ENCODE measurements at regions not wholly inside any gene's neighbourhood (a gene's known extent, or its start where the extent isn't known, plus 50 kb on each side); places are given as distances from the start of the nearest gene placed in this dataset.

DNA sequence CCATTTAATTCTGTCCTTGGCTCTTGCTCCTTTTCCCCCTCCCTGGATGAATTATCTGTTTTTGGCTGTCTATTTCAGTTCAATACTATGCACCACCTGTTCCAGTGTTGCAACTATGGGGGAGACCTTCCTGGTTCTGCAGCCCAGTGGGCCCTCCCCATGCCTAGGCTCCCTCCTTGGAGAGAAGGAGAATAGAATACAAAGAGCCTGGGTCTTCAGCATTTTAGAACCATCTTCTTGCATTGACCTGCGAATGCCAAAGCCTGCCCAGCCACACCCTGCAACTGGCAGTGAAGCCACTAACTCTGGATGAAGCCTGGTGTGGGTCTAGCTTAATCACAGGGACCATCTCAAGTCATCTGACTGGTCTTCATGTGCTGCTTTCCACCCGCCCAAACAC lies 207.1 kb downstream of the HERPUD2 start:
- CTCF ChIA-PET: no interaction called here

DNA sequence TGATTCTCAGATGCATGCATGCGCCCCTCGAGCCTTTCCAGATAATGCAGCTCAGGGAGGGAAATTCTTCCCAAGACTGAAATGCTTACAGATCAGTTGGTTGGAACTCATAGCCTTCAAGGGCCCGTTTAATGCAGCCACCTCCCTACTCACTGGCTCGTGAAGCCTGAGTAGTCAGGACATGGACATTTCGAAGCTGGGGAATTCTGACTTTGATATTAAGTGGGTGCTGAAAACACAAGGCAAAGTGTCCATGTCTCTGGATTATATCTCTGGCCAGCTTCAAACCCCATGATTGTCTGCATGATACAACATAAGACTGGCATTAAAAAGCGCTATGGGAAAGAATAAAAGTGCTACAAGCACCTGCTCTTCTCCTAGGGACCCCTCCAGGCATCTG lies 207.5 kb downstream of the HERPUD2 start:
- TF ChIP-seq, protein P1, sequence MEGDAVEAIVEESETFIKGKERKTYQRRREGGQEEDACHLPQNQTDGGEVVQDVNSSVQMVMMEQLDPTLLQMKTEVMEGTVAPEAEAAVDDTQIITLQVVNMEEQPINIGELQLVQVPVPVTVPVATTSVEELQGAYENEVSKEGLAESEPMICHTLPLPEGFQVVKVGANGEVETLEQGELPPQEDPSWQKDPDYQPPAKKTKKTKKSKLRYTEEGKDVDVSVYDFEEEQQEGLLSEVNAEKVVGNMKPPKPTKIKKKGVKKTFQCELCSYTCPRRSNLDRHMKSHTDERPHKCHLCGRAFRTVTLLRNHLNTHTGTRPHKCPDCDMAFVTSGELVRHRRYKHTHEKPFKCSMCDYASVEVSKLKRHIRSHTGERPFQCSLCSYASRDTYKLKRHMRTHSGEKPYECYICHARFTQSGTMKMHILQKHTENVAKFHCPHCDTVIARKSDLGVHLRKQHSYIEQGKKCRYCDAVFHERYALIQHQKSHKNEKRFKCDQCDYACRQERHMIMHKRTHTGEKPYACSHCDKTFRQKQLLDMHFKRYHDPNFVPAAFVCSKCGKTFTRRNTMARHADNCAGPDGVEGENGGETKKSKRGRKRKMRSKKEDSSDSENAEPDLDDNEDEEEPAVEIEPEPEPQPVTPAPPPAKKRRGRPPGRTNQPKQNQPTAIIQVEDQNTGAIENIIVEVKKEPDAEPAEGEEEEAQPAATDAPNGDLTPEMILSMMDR (IDR thresholded peaks at IDR 0.05): no peak
- ChIA-PET POLR2A (no interaction called here), CTCF (no interaction called here)
- ATAC-seq (no peak), DNase-seq (no peak)
- intact Hi-C loops (cut with micrococcal nuclease): no loop called here
- Mint-ChIP-seq H3K4me1 (ENCODE audit: low read depth) (no peaks in the 10 kb centered on the region), H3K27ac (no peak overlapping the region), H3K9me3 (no peaks in the 10 kb centered on the region), H3K4me3 (no peak overlapping the region), H3K27me3 (peaks cover 6% of the 10 kb centered on the region), H3K36me3 (ENCODE audit: low read depth) (no peaks in the 10 kb centered on the region)

More for the DNA sequence above, 207.1 kb downstream of the HERPUD2 start:
- Mint-ChIP-seq H3K27ac (no peak overlapping the region), H3K36me3 (ENCODE audit: low read depth) (no peaks in the 10 kb centered on the region), H3K9me3 (no peaks in the 10 kb centered on the region), H3K4me1 (ENCODE audit: low read depth) (no peaks in the 10 kb centered on the region), H3K27me3 (peaks cover 6% of the 10 kb centered on the region), H3K4me3 (no peak overlapping the region)
- POLR2A ChIA-PET: no interaction called here
- ATAC-seq (no peak), DNase-seq (no peak)
- TF ChIP-seq, protein P1 (IDR thresholded peaks at IDR 0.05): no peak
- intact Hi-C loops (cut with micrococcal nuclease): no loop called here

DNA sequence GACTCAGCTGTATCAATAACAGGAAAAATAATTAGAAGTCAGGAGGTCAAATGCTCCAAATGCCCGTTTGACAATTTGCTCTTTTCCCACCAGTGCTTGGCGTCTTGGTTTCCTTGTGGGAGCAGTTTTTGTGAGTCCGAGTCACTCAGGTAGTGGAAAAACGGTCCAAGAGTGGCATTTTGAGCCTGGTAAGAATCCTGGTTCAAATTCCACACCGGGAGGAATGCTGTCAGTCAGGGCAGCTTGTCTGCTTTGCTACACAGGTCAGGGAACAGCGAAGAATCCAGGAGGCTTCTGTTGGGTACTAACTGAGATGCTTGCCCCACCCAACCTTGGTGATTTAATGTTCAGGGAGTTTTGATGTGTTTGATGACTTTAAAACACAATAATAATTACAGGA lies 209.5 kb downstream of the HERPUD2 start:
- H3K27ac Mint-ChIP-seq: no peak overlapping the region
- DNase-seq: no peak
- TF ChIP-seq, protein P1 (IDR thresholded peaks at IDR 0.05): no peak
- H3K27me3 Mint-ChIP-seq: peaks cover 2% of the 10 kb centered on the region
- ChIA-PET POLR2A (no interaction called here), CTCF (interaction anchor here (1.3 kb wide), 1 partner anchor 35 kb away, joined by 3 read pairs; no protein-coding TSS in a partner anchor)
- H3K9me3 Mint-ChIP-seq: no peaks in the 10 kb centered on the region
- intact Hi-C loops (cut with micrococcal nuclease): no loop called here
- no peaks in the 10 kb centered on the region for H3K36me3 Mint-ChIP-seq (ENCODE audit: low read depth)
- no peaks in the 10 kb centered on the region for H3K4me1 Mint-ChIP-seq (ENCODE audit: low read depth)
- no peak for ATAC-seq
- no peak overlapping the region for H3K4me3 Mint-ChIP-seq

DNA sequence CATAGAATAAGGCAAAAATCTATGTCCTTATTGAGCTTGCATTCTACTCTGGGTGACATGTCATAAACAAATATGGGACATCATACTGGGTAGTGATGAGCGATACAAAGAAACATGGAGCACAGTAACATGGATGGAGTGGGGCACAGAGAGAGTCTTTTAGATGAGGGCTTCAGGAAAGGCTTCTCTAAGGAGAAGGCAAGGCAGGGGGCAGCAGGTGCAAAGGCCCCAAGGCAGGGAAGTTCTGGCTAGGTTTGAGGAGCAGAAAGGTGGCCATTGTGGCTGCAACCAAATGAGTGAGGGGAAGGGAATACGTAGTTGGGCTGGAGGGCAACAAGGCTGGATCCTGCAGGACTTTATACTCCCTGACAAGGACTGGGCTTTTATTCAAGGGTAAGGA lies 211.4 kb downstream of the HERPUD2 start:
- Mint-ChIP-seq H3K36me3 (ENCODE audit: low read depth) (no peaks in the 10 kb centered on the region), H3K27ac (no peak overlapping the region), H3K4me3 (no peak overlapping the region), H3K9me3 (peaks cover 2% of the 10 kb centered on the region), H3K27me3 (peaks cover 2% of the 10 kb centered on the region), H3K4me1 (ENCODE audit: low read depth) (no peaks in the 10 kb centered on the region)
- ChIA-PET POLR2A (no interaction called here), CTCF (no interaction called here)
- intact Hi-C loops (cut with micrococcal nuclease): no loop called here
- no peak for DNase-seq
- TF ChIP-seq, protein P1 (IDR thresholded peaks at IDR 0.05): no peak
- ATAC-seq: no peak

DNA sequence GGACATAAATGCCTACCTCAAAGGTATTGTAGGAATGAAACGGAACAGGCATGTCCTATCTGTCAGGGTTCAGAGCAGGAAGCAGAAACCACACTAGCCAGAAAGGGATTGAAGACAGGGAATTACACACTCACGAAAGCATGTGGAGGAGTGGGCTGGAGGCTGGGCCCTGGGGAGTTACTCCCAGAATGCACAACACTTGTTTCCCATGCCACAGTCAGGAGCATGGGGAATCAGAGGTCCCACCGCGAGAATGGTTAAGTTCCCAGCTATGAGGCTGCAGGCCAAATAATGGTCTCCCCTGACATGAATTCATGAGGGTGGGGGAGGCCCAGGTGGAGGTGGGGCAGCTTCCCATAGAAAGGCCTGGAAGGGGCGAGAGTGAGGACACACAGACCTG lies 212.7 kb downstream of the HERPUD2 start:
- peaks cover 3% of the 10 kb centered on the region for H3K27me3 Mint-ChIP-seq
- TF ChIP-seq, protein P1 (IDR thresholded peaks at IDR 0.05): no peak
- ChIA-PET POLR2A (no interaction called here), CTCF (no interaction called here)
- H3K27ac Mint-ChIP-seq: no peak overlapping the region
- intact Hi-C loops (cut with micrococcal nuclease): no loop called here
- DNase-seq (no peak), ATAC-seq (no peak)
- peaks cover 12% of the 10 kb centered on the region for H3K9me3 Mint-ChIP-seq
- no peak overlapping the region for H3K4me3 Mint-ChIP-seq
- H3K36me3 Mint-ChIP-seq (ENCODE audit: low read depth): no peaks in the 10 kb centered on the region
- H3K4me1 Mint-ChIP-seq (ENCODE audit: low read depth): no peaks in the 10 kb centered on the region

Measured in activated CD8-positive, alpha-beta T cell treated with anti-CD3 and anti-CD28 coated beads for 36 hours (primary cell).